KBM-7 (cell line): ENCODE measurements at regions not wholly inside any gene's neighbourhood (a gene's known extent, or its start where the extent isn't known, plus 50 kb on each side); places are given as distances from the start of the nearest gene placed in this dataset.

ENCODE experiments used
- DNase-seq: peaks from one replicate; pipeline ENCODE4 v3.0.0-alpha.2; 2015
- in situ Hi-C: fragments of 300-500 bp; cut with MboI; formaldehyde crosslinking; loops from 2 replicates; pipeline ENCODE4 v1.14.3; 2020; ENCODE audit warnings: low sequenced_read_pairs, low pct_unique_long_range_greater_than_20kb, mixed read lengths

DNA sequence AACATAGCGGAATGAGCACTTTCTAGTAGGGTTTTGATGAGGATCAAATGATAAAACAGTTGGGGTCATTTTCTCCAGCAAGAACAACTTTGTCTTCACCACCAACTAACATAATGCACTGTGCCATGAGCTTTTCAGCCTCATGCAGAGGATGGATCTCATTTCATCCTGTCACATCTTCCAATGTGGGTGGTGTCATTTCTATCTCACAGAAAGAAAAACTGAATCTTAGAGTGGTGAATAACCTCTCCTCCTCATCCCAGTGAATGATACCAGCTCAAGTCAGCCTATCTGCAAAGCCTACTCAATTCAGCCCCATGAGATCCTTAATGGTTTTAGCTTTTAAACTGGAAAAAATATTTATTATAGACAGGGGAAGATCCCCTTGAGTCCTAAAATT is 1147.2 kb downstream of the VRK1 start:
- DNase-seq, result no peak
- in situ Hi-C loops, result no loop called here

DNA sequence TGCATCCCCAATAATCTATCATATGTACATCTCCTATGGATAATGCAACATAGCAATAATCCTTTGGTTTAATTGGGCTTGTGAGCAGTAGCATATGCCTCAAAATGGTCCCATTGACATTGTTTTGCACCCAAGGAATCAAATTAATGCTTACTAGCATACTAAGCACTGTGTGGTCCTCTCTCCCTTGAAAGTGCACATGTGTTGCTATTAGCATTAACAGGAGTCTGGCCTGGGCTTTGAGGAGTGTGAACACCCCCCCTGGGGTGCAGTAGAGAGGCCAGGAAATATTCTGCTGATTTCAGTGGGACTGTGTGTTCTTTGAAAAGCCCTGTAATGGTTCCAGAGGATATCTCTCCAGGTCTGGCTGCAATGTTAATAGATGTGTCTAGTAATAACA is 1148.4 kb downstream of the VRK1 start:
- in situ Hi-C loops, result no loop called here
- DNase-seq, result no peak

DNA sequence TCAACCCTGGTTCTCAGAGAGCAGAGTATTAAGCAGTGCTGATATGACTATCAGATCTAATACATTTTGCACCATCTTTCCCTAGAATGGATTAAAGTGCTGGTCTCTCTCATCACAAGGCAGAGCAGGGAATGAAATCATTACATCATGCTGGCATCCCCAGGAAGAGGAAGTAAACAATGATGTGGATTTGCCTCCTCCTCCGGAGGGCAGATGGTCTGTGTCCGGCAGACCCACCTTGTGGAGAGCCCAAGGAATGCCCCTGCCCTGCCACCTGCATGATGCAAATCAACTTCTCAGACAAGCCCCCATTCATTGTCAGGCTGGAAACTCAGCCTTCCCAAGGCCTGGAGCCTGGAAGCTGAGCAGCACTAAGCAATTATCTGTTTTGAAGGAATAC is 1149.1 kb downstream of the VRK1 start:
- in situ Hi-C loops, result no loop called here
- no peak for DNase-seq

DNA sequence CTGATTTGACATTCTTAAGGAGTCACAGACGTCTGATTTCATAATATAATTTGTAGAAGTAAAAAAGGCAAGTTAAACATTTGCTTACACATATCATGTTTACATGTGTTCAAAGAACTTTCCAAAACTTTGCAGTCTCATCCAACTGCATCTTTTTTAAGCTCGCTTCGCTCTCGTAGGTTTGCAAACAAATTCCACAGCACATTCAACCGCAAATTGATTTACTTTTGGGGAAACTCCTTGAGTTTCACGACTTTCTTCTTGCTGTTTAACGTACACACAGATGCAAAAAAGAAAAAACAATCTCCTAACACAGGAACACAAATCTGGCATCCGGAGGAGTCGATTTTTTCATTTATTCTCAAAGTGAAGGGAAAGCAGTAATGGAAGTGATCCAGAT is 1149.5 kb downstream of the VRK1 start:
- in situ Hi-C loops, result no loop called here

DNA sequence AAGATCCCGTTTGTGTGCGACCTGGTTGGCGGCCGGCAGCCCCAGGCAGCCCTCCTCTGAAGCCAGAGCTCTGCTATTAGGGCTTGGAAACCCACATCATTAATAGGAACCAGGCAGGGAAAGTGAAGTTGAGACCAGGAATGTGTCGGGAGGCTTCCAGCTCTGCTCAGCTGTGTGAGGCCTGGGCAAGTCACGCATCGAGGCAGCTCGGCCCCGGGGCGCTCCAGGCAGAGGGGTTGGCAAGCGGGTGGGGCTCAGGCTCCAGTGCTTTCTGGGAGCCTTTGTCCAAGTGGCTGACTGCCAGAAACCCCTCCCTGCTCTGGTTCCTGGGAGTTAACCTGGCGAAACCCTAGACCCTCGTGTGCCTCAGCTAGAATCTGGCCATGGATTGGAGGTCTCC is 1151.7 kb downstream of the VRK1 start:
- in situ Hi-C loops, result no loop called here

More for the DNA sequence above, 1149.5 kb downstream of the VRK1 start:
- DNase-seq, result no peak

DNA sequence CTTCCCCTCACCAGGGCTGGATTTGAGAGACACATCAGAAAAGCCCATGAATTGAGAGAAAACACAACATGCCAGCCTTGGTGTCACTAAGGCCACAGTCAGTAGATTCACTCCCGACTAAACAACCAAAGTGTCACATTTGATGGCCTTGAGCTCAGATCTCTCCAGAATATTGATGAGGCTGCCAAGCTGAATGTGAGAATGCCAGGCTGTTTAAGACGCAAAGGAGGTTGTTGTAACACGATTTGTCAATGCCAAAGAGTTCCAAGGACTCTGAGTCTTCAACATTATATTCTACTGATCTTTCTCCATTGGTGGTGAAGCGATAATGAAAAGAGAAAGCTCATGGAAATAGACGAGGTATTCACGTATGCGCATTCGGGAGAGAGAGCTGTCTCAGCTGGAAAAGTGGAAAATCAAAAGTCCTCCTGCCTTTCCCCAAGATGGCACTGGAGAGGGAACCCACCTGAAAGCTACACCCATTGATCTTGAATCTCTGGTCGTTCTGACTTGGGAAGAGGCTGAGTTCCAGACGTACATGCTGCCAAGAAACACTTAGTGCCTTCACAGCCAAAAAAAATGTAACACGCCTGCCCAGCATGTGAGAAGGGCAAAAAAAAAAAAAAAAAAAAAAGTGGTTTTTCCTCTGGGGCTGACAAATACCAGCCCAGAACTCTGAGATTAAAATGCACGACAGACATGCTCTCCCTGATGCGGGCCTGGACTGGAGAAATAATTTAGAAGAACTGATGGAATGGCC is 1159.6 kb downstream of the VRK1 start:
- in situ Hi-C loops, result no loop called here
- DNase-seq, result no peak

More for the DNA sequence above, 1151.7 kb downstream of the VRK1 start:
- DNase-seq, result no peak

DNA sequence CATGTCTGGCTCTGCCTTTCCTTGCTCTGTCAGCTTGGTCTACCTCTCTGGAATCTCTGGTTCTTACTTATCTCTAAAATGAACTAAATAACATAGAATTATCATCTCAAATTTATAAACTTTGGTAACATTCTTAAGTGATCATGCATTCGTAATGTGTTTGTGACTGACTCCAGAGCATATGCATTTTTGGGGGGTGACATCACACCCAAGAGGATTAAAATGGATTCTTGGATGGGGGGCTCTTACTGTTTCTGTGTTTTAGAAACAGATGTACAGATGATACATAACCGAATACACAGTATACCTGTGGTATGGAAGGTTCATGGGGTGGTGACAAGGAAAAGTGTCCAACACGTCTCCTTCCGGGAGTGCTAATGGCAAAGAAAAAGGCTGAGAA is 1162.1 kb downstream of the VRK1 start:
- DNase-seq, result no peak
- in situ Hi-C loops, result no loop called here

DNA sequence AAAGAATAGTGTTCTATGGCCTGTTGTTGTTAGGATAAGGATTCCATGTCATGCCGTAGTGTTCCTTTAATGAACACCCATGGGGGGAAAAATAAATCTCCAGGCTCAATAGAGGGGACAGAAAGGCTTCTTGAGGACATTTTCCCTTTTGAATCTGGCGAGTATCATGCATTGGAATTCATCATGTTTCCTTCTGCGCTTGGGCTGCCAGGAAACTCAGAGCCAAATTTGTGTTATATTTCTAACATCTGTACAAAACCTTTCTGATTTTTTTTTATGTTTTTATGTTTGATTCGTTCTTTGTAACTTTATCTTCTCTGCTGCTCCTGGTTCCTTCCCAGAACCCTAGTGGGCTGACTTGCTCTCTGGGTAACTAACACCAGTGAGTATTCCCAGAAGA is 1163.3 kb downstream of the VRK1 start:
- DNase-seq, result no peak
- in situ Hi-C loops, result no loop called here

DNA sequence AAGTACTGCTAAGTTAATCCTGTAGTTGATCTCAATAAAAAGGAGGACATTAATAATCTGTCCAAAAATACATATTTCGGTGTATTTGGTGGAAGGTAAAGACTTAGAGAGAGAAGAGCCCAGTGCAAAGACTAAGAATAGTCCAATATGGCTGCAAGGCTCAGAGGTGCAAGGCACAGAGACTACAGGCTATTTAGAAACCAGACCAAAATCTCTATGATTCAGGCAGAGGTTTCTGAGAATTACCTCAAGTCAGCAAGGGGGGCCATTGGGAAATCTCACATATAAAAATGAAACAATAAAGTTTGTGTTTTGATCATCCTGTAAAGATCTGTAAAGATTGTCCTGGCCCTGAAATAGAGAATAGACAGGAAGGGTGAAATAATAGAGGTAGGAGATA is 1173.0 kb downstream of the VRK1 start:
- DNase-seq, result no peak
- in situ Hi-C loops, result no loop called here

DNA sequence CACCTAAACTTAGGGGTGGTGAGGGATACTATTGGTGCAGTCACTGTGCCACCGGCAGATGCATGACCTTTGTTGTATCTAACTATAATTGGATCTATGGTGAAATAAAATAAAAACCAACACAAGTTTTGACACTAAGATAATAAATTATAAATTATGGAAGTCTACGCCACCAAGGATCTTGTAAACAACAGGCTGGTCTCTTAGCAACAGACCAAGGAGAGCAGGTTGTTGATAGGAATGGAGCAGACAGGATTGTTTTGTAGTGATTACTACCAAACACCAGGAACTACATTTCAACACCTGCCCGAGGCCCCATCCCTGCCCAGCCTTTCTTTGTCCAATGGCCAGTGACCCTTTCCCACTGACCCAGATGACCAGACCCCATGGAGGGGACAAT is 1178.0 kb downstream of the VRK1 start:
- DNase-seq, result no peak
- in situ Hi-C loops, result no loop called here

DNA sequence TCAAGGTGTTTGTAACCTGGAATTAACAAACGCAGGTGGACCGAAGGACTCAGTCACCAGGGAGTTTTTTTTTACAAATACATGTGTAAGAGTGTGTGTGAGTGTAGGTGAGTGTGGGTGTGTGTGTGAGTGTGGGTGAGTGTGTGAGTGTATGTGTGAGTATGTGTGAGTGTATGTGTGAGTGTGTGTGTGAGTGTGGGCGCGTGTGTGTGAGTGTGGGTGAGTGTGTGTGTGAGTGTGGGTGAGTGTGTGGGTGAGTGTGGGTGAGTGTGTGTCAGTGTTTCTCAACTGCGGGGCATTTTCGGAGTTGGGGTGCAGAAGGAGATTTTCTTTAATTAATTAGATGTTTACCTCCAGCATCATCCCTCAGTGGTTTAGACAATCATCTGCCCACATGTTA is 1178.8 kb downstream of the VRK1 start:
- in situ Hi-C loops, result no loop called here
- DNase-seq, result no peak

DNA sequence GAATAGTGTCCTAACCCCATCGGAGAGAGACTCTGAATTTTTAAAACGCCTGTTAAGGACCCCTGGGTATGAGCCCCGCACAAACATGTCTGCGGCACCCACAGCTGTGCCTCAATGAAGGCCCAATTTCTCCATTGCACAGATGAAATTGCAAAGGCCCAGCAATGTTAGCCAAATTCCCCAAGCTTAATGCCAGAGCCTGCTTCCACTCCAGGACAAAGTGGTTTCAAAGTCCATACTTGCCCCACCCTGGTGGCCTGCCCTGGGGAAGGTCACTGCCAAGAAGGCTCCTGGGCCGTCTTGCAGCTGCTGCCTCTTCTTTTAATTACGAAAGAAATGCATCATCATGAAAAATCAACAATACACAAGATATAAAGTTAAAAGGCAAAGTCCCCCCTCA is 1179.7 kb downstream of the VRK1 start:
- no peak for DNase-seq
- in situ Hi-C loops, result no loop called here

DNA sequence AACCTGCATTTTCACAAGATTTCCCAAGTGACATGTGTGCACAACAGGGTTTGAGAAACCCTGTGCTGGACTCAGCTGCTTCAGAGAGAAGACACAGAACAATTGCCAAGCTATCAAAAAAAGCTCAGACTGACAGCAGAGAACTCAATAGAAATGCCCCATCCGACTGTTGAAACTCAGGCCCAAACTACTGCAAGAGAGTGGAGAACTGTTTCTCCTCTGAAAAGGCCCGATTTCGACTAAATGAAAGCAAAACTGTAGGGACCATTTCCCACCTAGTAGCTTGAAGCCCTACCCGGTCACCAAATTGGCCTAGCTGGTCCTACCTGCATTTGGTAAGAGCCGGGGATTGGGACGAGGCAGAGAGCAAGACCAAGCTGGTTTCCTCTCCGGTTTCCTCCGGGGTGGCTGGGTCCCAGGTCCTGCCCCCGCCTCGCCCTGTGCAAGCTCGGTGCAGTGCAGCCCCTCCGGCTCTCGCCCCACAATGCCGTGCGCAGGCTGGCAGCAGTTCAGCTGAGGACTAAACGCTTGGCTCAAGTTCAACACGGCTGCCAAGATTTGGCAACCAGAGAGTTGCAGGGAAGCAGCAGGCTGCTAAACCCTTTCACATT is 1180.6 kb downstream of the VRK1 start:
- no peak for DNase-seq

DNA sequence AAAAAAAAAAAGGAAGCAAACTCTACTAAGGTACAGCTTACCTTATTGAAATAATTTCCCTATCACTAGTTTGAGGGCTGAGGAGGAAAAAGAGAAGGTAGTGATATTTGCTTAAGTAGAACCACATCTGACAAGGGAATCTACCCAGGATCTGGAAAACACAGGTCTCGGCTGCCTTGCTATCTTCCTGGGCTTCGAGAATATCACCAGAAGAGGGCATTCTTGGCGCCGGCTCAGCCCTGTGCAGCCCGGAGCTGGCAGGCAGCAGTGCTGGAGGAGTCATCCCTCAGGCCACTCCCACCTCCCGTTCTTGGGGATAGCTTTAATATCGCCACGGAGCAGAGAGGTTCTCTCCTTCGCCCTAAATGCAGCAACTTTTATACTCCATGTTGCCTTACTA is 1181.2 kb downstream of the VRK1 start:
- peak; percentile 35 for DNase-seq
- in situ Hi-C loops, result no loop called here

More for the DNA sequence above, 1180.6 kb downstream of the VRK1 start:
- in situ Hi-C loops, result no loop called here

DNA sequence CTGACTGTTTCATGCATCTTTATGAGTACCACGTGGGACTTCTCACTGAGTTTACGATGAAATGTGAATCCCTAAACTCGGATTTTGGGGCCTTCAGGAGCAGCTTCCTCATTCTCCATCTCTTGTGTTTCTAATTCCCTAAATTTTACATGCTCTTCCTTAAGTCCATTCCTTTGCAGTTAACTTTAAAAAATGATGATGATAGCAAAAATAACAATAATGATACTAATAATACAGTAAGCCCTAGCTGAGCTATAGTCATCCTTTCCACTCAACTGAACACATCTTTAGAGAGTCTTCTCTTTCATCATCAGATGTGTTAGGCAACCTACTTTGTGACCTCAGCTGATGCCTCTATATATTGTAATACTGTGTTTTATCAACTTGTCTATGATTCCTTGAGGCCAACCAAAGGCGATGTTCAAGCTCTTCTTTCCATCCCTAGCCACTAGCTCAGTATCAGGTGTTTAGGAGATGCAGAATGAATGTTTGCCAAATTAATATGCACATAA is 1196.4 kb downstream of the VRK1 start:
- in situ Hi-C loops, result no loop called here

DNA sequence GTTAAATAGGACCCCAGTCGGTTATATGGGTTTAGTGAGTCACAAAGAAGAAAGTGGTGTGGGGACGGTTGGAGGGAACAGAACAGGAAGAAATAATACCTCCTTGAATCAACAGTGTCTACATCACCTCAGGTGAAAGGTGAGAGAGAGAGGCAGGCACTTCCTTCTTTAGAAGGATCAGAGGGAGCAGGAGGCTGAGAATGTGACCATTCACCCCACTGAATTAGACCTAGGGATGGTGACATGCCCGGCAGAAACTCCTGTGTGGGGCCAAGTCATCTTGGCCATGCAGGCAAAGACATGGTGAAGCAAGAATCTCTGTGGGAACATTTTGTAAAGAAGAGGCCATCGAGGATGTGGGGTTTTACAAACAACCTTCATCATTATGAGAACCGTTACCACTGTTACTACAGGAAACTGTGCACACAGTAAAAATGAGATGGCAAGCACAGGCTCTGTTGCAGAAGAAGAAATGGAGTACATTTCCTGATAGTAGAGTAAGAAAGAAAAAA is 1196.9 kb downstream of the VRK1 start:
- in situ Hi-C loops, result no loop called here
- DNase-seq, result no peak

More for the DNA sequence above, 1196.4 kb downstream of the VRK1 start:
- DNase-seq, result no peak

DNA sequence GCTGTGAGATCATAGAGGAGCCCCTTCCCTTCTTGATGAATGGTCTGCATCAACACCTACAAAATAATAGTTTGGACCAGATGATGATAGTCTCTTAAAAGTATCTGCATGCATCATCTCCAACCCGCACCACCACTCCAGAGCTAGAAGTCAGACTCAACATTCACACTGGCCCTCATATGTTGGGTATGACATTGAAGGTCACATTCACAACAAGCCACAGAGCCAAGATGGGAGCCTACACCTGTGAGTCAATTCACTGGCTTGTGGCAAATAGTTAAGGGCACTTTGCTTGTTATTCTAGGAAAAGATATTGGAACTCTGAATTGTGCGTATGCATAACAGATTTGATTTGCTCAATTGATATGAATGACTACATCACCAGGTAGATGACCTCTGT is 1197.9 kb downstream of the VRK1 start:
- in situ Hi-C loops, result no loop called here

DNA sequence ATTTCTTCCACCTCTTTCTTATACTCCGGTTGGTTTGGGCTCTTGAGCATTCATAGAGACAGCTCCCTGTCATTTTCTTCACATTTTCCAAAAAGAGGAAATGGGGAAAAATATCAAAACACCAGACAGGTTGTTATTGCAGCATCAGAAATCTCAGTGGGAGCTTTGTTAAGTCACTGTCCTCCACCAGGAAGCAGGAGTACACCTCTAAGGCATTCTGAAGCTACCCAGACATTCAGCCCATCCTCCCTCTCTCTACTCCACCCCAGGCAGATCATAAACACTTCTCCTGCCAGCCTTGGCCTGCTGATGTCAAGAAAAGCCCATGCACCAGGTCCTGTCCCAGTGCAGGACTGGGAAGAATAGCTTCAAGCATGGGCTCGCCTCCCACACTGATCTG is 1198.3 kb downstream of the VRK1 start:
- no peak for DNase-seq
- in situ Hi-C loops, result no loop called here

More for the DNA sequence above, 1197.9 kb downstream of the VRK1 start:
- no peak for DNase-seq

DNA sequence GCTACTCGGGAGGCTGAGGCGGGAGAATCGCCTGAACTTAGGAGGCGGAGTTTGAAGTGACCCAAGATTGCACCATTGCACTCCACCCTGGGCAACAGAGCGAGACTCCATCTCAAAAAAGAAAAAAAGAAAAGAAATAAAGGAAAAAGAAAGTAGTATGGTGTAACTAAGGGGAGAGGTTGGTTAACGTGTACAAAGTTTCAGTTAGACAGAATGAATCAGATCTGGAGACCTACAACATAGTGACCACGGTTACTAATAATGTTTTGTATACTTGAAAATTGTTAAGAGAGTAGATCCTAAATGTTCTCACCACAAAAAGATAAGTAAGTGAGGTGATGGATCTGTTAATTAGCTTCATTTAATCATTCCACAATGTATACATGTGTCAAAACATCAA is 1208.8 kb downstream of the VRK1 start:
- DNase-seq, result no peak
- in situ Hi-C loops, result no loop called here

DNA sequence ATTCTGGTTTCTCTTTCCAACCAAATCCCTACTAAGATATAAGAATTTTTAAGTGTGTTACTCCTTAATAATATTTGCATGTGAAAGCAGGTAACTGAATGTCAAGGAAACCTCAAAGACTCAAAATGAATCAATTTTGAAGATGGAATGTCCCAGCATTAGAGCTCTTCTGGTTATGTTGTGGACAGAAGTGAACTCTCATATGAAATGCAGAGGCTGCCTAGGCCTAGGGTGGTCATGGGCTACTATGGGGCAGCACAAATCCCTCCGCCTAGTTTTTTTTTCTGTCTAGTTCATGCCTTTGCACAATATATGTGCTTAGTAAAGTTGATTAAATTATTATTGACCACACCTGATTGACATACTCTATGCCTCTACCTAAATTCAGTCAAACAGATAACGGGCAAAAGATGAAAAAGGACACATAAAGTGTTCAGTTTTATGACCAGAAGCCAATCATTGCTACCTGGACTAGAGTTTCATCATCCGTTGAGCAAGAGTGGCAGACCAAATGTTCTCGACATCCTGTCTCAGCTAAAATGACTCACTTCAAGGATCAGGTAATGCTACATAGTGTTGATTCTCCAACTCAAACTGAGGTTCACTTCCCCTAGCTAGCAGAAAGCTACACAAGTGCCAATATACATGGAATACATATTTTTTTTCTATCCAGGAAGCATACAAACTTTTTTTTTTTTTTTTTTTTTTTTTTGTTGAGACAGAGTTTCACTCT is 1211.4 kb downstream of the VRK1 start:
- DNase-seq, result no peak
- in situ Hi-C loops, result no loop called here
